Chondrocyte (in vitro differentiated cells): ENCODE measurements at regions not wholly inside any gene's neighbourhood (a gene's known extent, or its start where the extent isn't known, plus 50 kb on each side); places are given as distances from the start of the nearest gene placed in this dataset.

Experiments
- DNase-seq: peaks from one replicate; pipeline ENCODE4 v3.0.0; 2021; ENCODE audit warnings: mixed read lengths, low spot score
- H3K27ac Mint-ChIP-seq: one replicate; pipeline ENCODE4 v1.8.0; 2021; ENCODE audit warnings: mild to moderate bottlenecking, moderate library complexity, mixed read lengths; ENCODE audit not compliant: unreplicated experiment
- H3K27me3 Mint-ChIP-seq: 2 replicates; pipeline ENCODE4 v1.8.0; 2021; ENCODE audit warnings: low read depth, mixed read lengths
- H3K36me3 Mint-ChIP-seq: 2 replicates; pipeline ENCODE4 v1.8.0; 2021; ENCODE audit warnings: low read depth, mixed read lengths
- H3K4me1 Mint-ChIP-seq: 2 replicates; pipeline ENCODE4 v1.8.0; 2021; ENCODE audit warnings: low read depth, mild to moderate bottlenecking, mixed read lengths
- H3K4me3 Mint-ChIP-seq: one replicate; pipeline ENCODE4 v1.8.0; 2021; ENCODE audit warnings: mild to moderate bottlenecking, moderate library complexity, mixed read lengths; ENCODE audit not compliant: unreplicated experiment
- H3K9me3 Mint-ChIP-seq: 2 replicates; pipeline ENCODE4 v1.8.0; 2021; ENCODE audit warnings: low read depth, mixed read lengths
- CTCF ChIP-seq: fragments of 200-600 bp; sonication (generic); IDR thresholded peaks from 2 replicates; pipeline ENCODE4 v1.5.0; 2021; ENCODE audit warnings: antibody characterized with exemption, mild to moderate bottlenecking, moderate library complexity

GRCh38 chr12:24197532-24197931, 248.1 kb upstream of the SOX5 start:
- no peak for TF ChIP-seq CTCF
- Mint-ChIP-seq H3K4me3 (no peak overlapping the region), H3K9me3 (no peaks in the 10 kb centered on the region), H3K27me3 (no peaks in the 10 kb centered on the region), H3K27ac (no peak overlapping the region), H3K36me3 (no peaks in the 10 kb centered on the region), H3K4me1 (peaks cover 26% of the 10 kb centered on the region)
- DNase-seq = no peak

- H3K27me3 Mint-ChIP-seq = no peaks in the 10 kb centered on the region
- no peak overlapping the region for H3K27ac Mint-ChIP-seq
- TF ChIP-seq CTCF = no peak
- H3K4me3 Mint-ChIP-seq = no peak overlapping the region
- no peak for DNase-seq
- peaks cover 20% of the 10 kb centered on the region for H3K4me1 Mint-ChIP-seq
- no peaks in the 10 kb centered on the region for H3K36me3 Mint-ChIP-seq
- H3K9me3 Mint-ChIP-seq = no peaks in the 10 kb centered on the region
Observed at GRCh38 chr12:24195063-24195462, 245.6 kb upstream of the SOX5 start.

- no peak for DNase-seq
- no peak overlapping the region for H3K4me3 Mint-ChIP-seq
- H3K4me1 Mint-ChIP-seq = no peaks in the 10 kb centered on the region
- H3K27me3 Mint-ChIP-seq = no peaks in the 10 kb centered on the region
- H3K36me3 Mint-ChIP-seq = peaks cover 4% of the 10 kb centered on the region
- TF ChIP-seq CTCF = no peak
- H3K27ac Mint-ChIP-seq = no peak overlapping the region
- peaks cover 3% of the 10 kb centered on the region for H3K9me3 Mint-ChIP-seq
Observed at GRCh38 chr12:24191117-24191516, 241.6 kb upstream of the SOX5 start.

- Mint-ChIP-seq H3K36me3 (peaks cover 6% of the 10 kb centered on the region), H3K27me3 (no peaks in the 10 kb centered on the region), H3K27ac (no peak overlapping the region), H3K4me1 (no peaks in the 10 kb centered on the region), H3K4me3 (no peak overlapping the region), H3K9me3 (peaks cover 3% of the 10 kb centered on the region)
- no peak for TF ChIP-seq CTCF
- DNase-seq = no peak
Observed at GRCh38 chr12:24185782-24186181, 236.3 kb upstream of the SOX5 start.

- no peak for TF ChIP-seq CTCF
- H3K9me3 Mint-ChIP-seq = no peaks in the 10 kb centered on the region
- H3K4me3 Mint-ChIP-seq = no peak overlapping the region
- DNase-seq = no peak
- H3K36me3 Mint-ChIP-seq = no peaks in the 10 kb centered on the region
- no peak overlapping the region for H3K27ac Mint-ChIP-seq
- H3K4me1 Mint-ChIP-seq = no peaks in the 10 kb centered on the region
- no peaks in the 10 kb centered on the region for H3K27me3 Mint-ChIP-seq
Observed at GRCh38 chr12:24177889-24178288, 228.4 kb upstream of the SOX5 start.
